H7 (cell line): ENCODE measurements at regions not wholly inside any gene's neighbourhood (a gene's known extent, or its start where the extent isn't known, plus 50 kb on each side); places are given as distances from the start of the nearest gene placed in this dataset.

Source experiments
- DNase-seq: peaks from one replicate; pipeline ENCODE4 v3.0.0; 2012
- H3K27me3 ChIP-seq: 2 replicates; pipeline ENCODE4 v1.6.0; 2011; ENCODE audit warnings: mild to moderate bottlenecking, low read length; ENCODE audit not compliant: control insufficient read depth, insufficient read depth
- H3K36me3 ChIP-seq: replicated peaks from 2 replicates; pipeline ENCODE4 v1.5.1; 2011; ENCODE audit warnings: low read length; ENCODE audit not compliant: control insufficient read depth, insufficient read depth
- H3K4me3 ChIP-seq: 2 replicates; pipeline ENCODE4 v1.5.1; 2011; ENCODE audit warnings: low read depth, mild to moderate bottlenecking, control low read depth, low read length, moderate library complexity; ENCODE audit not compliant: insufficient read depth

DNA sequence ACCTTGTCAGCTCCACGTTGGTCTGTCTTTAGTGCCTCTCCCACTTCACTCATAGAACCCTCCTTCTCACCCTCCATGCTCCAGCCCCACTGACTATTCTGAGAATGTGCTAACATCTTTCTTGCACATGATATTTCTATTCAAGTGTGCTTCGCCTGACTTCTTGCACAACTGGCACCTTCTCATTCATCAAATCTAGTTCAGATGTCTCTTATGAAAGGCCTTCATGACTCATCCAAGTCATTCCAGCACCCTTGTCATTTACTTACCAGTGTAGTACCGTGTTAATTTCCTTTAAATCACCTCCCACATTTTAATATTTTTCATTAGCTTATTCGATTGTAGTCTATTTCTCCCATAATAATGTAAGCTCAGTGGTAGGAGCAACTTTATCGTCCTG is 197.8 kb upstream of the PIRT start:
- H3K4me3 ChIP-seq: no peak overlapping the region
- H3K36me3 ChIP-seq: no peaks in the 10 kb centered on the region
- DNase-seq: no peak
- no peaks in the 10 kb centered on the region for H3K27me3 ChIP-seq

DNA sequence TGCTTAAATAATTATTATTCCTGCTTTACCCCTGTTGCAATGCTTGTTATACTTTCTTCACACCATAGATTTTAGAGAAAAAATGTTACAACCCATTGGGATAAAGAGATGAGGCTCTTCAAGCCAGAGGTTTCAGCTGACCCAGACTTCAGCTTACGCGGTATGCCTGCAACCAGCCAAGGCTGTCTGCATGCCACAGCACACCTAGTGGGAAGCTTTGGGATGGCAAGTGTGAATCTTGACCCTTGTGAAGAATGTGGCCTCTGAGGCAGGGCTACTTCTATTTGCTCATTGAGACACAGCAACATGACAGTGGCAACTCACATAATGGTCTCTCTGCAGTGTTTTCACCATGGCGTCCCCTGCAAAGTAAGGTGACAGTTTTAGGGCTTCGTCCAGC is 193.9 kb upstream of the PIRT start:
- no peak overlapping the region for H3K4me3 ChIP-seq
- no peaks in the 10 kb centered on the region for H3K36me3 ChIP-seq
- no peaks in the 10 kb centered on the region for H3K27me3 ChIP-seq
- DNase-seq: peak; percentile 74

DNA sequence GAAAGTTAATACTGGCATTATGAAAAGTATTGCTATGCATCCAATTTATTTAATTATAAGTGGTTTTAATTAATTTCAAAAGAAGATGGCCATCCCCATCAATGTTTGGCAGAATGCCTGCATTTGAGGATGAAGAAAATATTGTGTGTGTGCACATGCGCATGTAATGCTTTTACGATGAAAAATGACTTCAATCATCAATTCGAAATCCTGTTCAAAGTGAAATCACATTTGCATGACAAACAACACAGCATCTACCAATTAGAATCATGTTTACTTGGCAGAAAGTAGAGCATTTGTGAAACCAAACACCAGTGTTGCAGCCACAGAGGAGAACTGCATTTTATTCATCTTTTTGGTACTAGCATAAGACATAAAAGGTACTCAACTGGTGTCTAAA is 191.9 kb upstream of the PIRT start:
- H3K36me3 ChIP-seq: no peaks in the 10 kb centered on the region
- H3K4me3 ChIP-seq: no peak overlapping the region
- H3K27me3 ChIP-seq: no peaks in the 10 kb centered on the region
- DNase-seq: no peak

DNA sequence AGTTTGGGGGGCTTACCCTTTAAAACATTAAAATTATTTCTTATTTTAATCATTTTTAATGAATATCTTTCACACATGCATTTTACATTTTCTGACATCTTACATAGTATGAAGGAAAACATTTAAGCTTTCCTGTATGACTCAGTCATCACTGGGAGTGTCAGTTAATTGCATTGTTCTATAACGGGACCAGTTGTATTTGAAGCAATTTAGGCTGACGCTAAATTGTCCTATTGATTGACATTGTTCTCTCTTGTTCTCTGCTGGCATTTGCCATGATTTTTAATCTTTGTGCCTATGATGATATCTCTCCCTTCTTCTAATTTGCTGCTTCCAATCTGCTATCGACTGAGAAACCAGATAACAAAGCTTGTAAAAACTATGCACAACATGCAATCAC is 190.5 kb upstream of the PIRT start:
- Histone ChIP-seq H3K27me3 (no peaks in the 10 kb centered on the region), H3K4me3 (no peak overlapping the region)

DNA sequence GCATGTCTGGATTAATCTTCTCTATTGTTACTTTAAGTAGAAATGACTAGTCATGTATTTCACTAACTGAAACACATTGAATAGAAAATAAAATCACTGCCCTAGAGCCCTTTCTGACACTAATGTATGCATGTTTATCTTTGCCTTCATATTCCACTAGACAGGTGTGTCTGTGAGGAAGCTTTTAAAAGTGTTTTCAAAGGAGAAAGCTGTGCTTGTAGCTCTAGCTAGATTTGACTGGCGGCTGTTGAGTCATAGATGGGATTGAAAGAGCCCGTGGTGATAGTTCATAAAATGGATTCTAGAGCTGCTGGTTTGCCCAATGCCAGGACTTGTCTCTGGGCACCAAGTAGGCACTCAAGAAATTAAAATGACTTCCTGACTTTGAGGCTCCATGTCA is 189.0 kb upstream of the PIRT start:
- DNase-seq: no peak
- H3K36me3 ChIP-seq: no peaks in the 10 kb centered on the region
- no peaks in the 10 kb centered on the region for H3K27me3 ChIP-seq
- no peak overlapping the region for H3K4me3 ChIP-seq

More for the DNA sequence above, 190.5 kb upstream of the PIRT start:
- DNase-seq: no peak
- H3K36me3 ChIP-seq: no peaks in the 10 kb centered on the region

DNA sequence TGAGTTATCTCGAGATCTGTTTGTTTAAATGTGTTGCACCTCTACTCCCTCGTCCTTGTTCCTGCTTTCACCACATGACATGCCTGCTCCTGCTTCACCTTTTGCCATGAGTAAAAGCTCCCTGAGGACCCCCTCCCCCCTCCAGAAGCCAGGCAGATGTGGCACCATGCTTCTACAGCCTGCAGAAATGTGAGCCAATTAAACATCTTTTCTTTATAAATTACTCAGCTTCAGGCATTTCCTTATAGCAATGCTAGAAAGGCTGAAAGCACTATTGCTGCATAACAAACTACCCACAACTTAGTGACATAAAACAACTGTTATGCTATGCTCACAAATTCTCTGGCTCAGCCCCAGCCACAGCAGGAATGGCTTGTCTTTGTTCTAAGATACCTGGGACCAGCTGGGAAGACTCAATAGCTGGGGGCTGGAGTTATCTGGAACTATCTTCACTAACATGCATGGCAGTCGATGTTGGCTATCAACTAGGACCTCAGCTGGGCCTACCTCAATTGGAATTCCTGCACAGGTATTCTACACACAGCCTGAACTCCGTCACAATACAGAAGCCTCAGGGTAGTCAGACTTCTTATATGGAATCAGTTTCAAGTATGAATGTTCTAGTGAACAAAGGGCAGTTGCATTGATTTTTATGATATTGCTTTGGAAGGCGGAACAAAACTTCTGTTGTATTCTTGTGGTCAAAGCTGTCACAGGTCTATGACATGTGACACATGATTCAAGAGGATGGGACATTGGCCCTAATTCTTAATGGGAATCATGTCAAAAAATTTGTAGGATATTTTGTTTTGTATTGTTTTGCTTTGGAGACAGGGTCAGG is 186.0 kb upstream of the PIRT start:
- H3K27me3 ChIP-seq: no peaks in the 10 kb centered on the region
- DNase-seq: no peak
- no peaks in the 10 kb centered on the region for H3K36me3 ChIP-seq
- H3K4me3 ChIP-seq: no peak overlapping the region

DNA sequence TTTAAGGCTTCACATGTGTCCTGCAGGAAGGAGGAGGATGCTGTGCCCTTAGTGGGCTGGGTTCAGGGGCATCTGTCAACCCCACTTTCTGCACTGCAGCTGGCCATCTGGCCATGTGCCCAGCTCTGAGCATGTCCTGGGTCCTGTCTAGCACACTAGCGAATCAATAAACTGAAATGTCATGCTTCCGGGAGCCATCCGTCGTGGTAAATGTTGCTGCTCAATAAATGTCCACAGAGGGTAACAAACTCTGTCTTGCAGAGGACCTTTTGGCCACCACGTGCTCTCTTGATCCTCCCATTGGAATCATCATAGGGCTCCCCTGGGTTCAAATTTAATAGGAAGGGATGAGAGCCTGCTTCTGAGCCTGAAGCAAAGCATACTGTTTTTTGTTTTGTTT is 168.6 kb upstream of the PIRT start:
- DNase-seq: no peak
- no peaks in the 10 kb centered on the region for H3K27me3 ChIP-seq
- no peak overlapping the region for H3K4me3 ChIP-seq
- H3K36me3 ChIP-seq: no peaks in the 10 kb centered on the region

DNA sequence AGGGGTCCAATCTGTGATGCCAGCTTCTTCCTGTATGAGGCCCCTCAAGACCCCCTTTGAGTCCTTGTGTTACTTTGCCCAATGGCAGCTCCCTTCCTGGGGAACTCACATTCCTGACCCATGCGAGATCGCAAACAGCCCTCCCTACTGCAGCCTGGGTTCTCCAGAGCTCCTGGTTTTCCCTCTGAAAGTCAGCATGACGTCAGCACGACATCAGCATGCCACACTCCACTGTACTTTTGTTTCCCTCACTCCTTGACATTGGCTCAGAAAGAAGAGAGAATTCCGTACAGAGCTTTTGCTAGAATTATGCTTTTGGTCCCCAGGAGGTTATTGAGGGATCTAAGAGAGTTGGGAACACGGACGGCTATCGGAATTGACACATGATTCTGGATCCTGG is 168.1 kb upstream of the PIRT start:
- H3K27me3 ChIP-seq: no peaks in the 10 kb centered on the region
- no peak for DNase-seq

DNA sequence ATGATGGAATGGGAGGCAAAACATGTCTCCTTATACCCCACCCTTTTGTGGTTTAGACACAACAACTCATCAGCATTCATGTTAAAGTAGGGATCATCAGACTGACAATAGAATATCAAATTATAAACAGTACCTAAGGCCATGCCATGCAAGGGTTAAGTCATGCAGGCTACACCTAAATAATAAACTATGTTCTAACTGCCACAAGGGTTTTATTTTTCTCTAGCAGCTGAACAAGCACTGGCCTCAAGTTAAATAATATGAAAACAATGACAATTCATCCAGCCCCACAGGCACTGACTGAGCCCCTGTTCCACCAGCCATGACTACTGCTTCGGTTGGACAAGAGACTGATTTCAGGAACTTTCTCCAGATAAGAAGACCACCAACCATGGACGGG is 164.5 kb upstream of the PIRT start:
- no peak for DNase-seq
- Histone ChIP-seq H3K4me3 (no peak overlapping the region), H3K27me3 (no peaks in the 10 kb centered on the region), H3K36me3 (no peaks in the 10 kb centered on the region)

More for the DNA sequence above, 168.1 kb upstream of the PIRT start:
- Histone ChIP-seq H3K36me3 (no peaks in the 10 kb centered on the region), H3K4me3 (no peak overlapping the region)

DNA sequence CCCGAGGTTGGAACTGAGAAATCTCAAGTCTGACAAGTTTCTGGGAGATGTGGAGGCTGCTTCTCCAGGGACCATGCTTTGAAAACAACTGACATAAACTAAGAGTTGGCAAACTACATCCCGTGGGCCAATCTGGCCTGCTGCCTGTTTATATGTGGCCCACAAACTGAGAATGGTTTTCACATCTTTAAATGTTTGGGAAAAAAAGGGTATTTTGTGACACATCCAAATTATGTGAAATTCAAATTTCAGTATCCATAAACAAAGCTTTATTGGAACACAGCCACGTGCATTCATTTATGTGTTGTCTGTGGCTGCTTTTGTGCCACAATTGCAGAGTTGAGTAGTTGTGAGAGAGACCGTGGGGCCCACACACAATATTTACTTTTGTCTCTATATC is 163.8 kb upstream of the PIRT start:
- H3K4me3 ChIP-seq: no peak overlapping the region
- no peak for DNase-seq
- H3K27me3 ChIP-seq: no peaks in the 10 kb centered on the region
- no peaks in the 10 kb centered on the region for H3K36me3 ChIP-seq

DNA sequence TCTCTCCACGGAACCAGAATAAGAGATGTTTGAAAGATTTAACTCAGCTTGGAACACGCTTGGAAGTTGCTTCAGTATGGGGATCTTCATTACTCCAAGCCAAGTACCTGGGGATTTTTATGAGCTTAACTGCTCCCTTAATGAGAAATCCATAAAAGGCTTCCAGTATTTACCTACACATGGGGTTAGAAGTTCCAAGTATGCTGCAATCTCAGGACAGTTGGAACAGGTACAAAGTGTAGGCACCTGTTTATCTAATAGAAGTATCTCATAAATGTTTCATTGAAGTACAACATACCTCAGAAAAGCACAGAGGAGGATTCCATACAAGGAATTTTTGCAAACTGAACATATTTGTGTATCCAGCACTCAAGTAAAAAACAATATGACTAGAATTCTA is 161.6 kb upstream of the PIRT start:
- no peak for DNase-seq
- no peaks in the 10 kb centered on the region for H3K36me3 ChIP-seq
- no peaks in the 10 kb centered on the region for H3K27me3 ChIP-seq
- no peak overlapping the region for H3K4me3 ChIP-seq

DNA sequence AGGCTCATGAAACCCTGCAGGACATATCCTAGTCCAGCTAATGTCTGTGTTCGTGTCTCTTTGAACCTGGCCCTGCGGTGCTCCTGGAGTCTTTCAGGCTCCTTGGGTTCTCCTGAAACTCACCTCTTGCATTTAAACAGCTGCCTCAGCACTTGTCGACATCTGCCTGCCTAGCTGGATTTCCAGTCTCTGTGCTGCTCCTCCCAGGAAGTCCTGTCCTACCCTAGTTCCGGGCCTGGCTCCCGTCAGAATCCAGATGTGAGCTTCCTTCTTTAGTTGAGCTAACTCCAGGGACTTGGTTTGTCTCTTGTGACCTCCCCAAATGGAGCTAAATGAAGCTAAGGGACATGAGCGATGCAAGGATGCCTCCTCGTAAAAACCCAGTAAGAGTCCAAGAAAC is 155.2 kb upstream of the PIRT start:
- H3K36me3 ChIP-seq: no peaks in the 10 kb centered on the region
- no peak overlapping the region for H3K4me3 ChIP-seq
- H3K27me3 ChIP-seq: no peaks in the 10 kb centered on the region
- no peak for DNase-seq

DNA sequence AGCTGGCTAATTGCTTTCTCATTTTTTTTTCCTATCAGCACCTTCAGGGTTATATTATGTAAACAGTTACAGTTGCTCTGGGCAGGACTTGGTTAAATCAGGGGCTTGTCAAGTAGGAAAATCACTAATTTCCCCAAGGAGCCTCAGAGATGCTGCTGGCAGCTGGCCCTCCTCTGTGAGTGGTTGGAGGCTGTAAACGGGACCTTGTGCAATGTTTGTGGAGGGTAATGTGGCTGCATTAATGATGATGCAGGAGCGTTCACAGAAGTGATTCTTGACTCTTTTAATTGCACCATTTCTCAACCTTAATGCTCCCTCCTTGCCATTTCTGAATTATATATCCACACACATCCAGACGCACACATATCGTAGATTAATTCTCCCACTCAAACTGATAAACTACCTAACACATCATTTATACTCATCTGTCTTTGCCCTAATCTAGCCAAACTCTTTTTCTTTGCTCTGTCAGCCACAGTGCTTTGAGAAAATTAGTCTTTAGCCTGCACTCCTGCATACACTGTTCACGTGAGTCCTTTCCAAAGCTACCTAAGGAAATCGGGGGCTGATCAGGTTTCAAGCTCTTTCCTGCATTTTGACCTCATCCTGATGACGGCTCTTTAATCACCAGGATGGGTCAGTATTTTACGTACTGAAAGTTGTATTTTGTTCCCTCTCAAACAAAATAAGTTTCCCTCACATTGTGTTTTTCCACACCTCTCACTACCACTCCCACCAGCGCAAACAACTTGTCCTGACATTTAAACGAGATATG is 154.4 kb upstream of the PIRT start:
- no peak for DNase-seq
- no peak overlapping the region for H3K4me3 ChIP-seq

DNA sequence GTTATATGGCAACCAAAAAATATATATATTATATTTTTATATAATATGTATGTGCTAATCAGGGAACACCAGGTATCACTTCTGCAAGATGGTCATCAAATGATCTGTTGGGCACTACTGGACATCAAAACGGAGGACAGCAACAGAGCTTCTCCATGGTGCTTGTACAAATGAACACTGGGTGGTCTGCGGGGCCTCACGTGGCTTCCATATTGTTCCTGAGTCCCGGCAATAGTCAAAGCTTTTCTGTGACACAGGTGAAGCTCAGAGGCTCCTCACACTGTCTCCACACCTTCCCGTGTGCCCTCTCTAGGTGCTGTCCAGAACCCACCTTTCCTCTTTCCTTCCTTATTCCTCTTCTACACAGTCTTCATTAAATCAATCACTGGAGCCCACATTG is 149.9 kb upstream of the PIRT start:
- Histone ChIP-seq H3K27me3 (no peaks in the 10 kb centered on the region), H3K36me3 (no peaks in the 10 kb centered on the region), H3K4me3 (no peak overlapping the region)
- DNase-seq: no peak

More for the DNA sequence above, 154.4 kb upstream of the PIRT start:
- H3K27me3 ChIP-seq: no peaks in the 10 kb centered on the region
- no peaks in the 10 kb centered on the region for H3K36me3 ChIP-seq

DNA sequence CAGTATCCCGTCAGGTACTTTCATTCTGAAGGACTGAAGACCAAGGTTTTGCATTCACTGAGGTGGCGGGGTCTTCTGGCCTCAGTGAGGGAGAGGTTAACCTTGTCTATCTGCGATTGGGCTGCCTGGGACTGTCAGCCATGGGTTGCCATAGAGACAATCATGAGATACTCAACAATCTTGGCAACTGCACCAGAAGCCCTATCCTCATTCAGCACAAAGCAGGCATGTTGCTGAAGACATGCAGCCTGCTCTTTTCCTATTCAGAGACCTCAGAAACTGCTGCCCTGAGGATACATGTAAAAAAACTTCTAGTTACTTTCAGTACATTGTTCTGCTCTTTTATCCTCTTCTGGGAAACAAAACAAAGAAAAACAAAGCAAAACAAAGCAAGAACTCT is 146.3 kb upstream of the PIRT start:
- no peak overlapping the region for H3K4me3 ChIP-seq
- no peaks in the 10 kb centered on the region for H3K27me3 ChIP-seq
- DNase-seq: no peak
- H3K36me3 ChIP-seq: no peaks in the 10 kb centered on the region
